ENCODE measurements at regions not wholly inside any gene's neighbourhood (a gene's known extent, or its start where the extent isn't known, plus 50 kb on each side); places are given as distances from the start of the nearest gene placed in this dataset.

DNA sequence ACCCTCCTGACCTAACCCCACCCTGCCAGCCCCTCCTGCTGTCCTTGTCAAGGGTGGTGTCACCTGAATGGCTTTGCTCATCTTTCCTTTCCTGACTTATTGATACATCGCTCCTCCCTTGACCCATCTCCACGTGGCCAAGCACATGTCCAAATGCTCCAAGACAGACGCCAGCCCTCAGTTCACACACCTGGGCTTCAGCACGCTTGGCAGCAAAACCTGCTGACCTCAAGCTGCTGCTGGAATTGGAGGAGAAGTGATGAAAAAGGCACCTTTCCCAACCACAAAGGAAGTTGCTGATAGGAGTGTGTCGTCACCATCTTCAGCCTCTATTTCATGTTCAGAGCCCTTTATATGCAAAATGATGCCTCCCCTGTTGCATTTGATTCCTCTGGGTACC is 141.3 kb downstream of the TLE3 start:
- Histone ChIP-seq H3K36me3 (no peaks in the 10 kb centered on the region), H3K27me3 (ENCODE audit: insufficient read depth, low read depth, severe bottlenecking) (no peaks in the 10 kb centered on the region), H3K4me3 (ENCODE audit: low read depth, low read length) (no peak overlapping the region), H3K27ac (no peak overlapping the region), H3K9me3 (ENCODE audit: severe bottlenecking) (no peaks in the 10 kb centered on the region)
- TF ChIP-seq, protein P1, sequence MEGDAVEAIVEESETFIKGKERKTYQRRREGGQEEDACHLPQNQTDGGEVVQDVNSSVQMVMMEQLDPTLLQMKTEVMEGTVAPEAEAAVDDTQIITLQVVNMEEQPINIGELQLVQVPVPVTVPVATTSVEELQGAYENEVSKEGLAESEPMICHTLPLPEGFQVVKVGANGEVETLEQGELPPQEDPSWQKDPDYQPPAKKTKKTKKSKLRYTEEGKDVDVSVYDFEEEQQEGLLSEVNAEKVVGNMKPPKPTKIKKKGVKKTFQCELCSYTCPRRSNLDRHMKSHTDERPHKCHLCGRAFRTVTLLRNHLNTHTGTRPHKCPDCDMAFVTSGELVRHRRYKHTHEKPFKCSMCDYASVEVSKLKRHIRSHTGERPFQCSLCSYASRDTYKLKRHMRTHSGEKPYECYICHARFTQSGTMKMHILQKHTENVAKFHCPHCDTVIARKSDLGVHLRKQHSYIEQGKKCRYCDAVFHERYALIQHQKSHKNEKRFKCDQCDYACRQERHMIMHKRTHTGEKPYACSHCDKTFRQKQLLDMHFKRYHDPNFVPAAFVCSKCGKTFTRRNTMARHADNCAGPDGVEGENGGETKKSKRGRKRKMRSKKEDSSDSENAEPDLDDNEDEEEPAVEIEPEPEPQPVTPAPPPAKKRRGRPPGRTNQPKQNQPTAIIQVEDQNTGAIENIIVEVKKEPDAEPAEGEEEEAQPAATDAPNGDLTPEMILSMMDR (IDR thresholded peaks at IDR 0.05; ENCODE audit: low read depth, low read length): no peak
- DNase-seq: no peak

DNA sequence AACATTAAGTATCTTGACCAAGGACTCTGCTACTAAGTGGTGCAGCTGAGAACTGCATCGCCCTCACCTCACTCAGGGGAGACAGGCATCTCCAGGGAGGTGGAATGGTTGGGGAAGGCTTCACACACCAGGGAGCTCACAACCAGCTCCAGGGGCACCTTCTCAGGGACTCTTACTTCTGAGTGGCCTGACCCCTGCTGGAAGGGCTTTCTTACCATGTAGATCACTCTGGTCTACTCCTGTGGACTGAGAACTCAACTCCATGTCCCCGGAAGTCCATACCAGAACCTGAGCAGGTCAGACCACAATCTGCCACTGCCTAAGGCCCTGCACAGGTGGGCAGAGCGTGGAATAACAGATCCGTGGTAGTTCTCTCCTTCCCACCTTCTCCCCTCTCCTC is 140.5 kb downstream of the TLE3 start:
- TF ChIP-seq, protein P1 (IDR thresholded peaks at IDR 0.05; ENCODE audit: low read depth, low read length): no peak
- Histone ChIP-seq H3K4me3 (ENCODE audit: low read depth, low read length) (no peak overlapping the region), H3K27ac (no peak overlapping the region), H3K36me3 (no peaks in the 10 kb centered on the region), H3K9me3 (ENCODE audit: severe bottlenecking) (no peaks in the 10 kb centered on the region), H3K27me3 (ENCODE audit: insufficient read depth, low read depth, severe bottlenecking) (no peaks in the 10 kb centered on the region)
- no peak for DNase-seq

DNA sequence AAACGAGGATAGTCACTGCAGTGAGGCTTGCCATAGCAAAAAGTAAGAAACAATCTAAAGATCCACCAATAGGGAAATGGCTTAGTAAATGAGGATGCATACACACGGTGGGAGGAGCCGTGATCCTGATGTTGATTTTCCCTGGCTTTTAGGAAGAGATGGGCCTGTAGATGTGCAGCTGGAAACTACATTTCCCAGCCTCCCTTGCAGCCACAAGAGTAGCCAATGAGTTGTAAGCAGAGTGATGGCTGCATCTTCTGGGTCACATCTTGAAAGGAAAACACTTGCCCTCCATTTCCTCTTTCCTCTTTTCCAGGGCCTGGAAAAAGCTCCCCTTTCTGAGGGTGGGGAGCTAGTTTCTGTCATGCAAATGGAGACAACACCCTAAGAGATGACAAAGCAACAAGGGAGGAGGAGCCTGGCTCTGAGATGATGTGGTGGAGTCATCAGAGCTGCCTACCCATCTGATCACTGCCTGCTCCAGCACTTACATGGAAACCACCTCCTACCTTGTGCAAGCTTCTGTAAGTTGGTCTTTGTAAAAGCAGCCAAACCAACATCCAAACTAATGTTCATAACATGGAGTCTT is 139.1 kb downstream of the TLE3 start:
- Histone ChIP-seq H3K36me3 (no peaks in the 10 kb centered on the region), H3K9me3 (ENCODE audit: severe bottlenecking) (no peaks in the 10 kb centered on the region), H3K27me3 (ENCODE audit: insufficient read depth, low read depth, severe bottlenecking) (no peaks in the 10 kb centered on the region), H3K27ac (no peak overlapping the region), H3K4me3 (ENCODE audit: low read depth, low read length) (no peak overlapping the region)
- no peak for DNase-seq
- TF ChIP-seq, protein P1 (IDR thresholded peaks at IDR 0.05; ENCODE audit: low read depth, low read length): no peak

DNA sequence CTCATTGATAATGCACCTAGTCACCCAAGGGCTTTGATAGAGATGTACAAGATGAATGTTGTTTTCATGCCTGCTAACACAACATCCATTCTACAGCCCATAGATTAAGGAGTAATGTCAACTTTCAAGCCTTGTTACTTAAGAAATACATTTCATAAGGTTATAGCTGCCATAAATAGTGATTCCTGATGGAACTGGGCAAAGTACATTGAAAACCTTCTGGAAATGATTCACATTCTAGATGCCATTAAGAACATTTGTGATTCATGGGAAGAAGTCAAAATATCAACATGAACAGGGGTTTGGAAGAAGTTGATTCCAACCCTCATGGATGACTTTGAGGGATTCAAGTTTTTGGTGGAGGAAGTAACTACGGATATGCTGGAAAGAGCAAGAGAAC is 135.2 kb downstream of the TLE3 start:
- Histone ChIP-seq H3K27ac (no peak overlapping the region), H3K4me3 (ENCODE audit: low read depth, low read length) (no peak overlapping the region), H3K9me3 (ENCODE audit: severe bottlenecking) (no peaks in the 10 kb centered on the region), H3K27me3 (ENCODE audit: insufficient read depth, low read depth, severe bottlenecking) (no peaks in the 10 kb centered on the region), H3K36me3 (no peaks in the 10 kb centered on the region)
- TF ChIP-seq, protein P1 (IDR thresholded peaks at IDR 0.05; ENCODE audit: low read depth, low read length): no peak
- no peak for DNase-seq

DNA sequence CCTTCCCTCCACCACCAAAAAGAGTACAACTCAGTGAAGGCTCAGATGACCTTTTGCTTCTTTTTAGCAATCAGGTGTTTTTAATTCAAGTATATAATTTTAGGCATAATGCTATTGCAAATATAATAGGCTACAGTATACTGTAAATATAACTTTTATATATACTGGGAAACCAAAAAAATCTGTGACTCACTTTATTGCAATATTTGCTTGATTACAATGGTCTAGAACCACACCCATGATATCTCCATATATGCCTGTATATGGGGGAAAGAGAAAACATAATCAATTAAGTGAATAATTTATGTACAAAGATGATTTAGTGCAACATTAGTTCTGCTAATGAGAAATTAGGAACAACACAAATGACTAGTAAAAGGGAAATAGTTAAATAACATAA is 134.3 kb downstream of the TLE3 start:
- Histone ChIP-seq H3K27me3 (ENCODE audit: insufficient read depth, low read depth, severe bottlenecking) (no peaks in the 10 kb centered on the region), H3K9me3 (ENCODE audit: severe bottlenecking) (no peaks in the 10 kb centered on the region), H3K27ac (no peak overlapping the region), H3K36me3 (no peaks in the 10 kb centered on the region), H3K4me3 (ENCODE audit: low read depth, low read length) (no peak overlapping the region)
- TF ChIP-seq, protein P1 (IDR thresholded peaks at IDR 0.05; ENCODE audit: low read depth, low read length): no peak
- DNase-seq: no peak

DNA sequence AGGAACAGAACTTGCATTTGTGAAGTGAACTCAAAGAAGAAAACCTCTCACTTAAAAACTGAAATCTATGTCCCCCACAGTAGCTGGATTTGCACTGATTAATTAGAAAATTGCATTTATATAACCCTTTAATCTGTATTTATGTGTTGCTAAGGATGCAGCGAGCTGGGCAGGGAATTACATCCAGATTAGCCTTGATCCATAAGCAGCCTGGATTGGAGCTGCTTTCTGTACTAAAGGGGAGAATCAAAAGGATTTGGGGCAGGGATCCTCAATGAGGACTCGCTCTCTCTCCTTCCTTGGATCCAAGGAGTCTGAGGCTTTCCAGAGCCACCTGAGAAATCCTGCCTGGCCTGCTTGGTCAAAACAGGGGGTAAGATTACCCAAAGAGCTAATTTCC is 125.9 kb downstream of the TLE3 start:
- Histone ChIP-seq H3K9me3 (ENCODE audit: severe bottlenecking) (no peaks in the 10 kb centered on the region), H3K36me3 (no peaks in the 10 kb centered on the region), H3K4me3 (ENCODE audit: low read depth, low read length) (no peak overlapping the region), H3K27me3 (ENCODE audit: insufficient read depth, low read depth, severe bottlenecking) (no peaks in the 10 kb centered on the region), H3K27ac (peak overlapping the region; percentile 70)
- DNase-seq: peak; percentile 84
- TF ChIP-seq, protein P1 (IDR thresholded peaks at IDR 0.05; ENCODE audit: low read depth, low read length): no peak

All from WERI-Rb-1 (cell line).